GM03348 (cell line): ENCODE measurements at regions not wholly inside any gene's neighbourhood (a gene's known extent, or its start where the extent isn't known, plus 50 kb on each side); places are given as distances from the start of the nearest gene placed in this dataset.
A peak's percentile ranks its signal among the peaks of the same experiment; 100 is the strongest.
"Not testable (repeated sequence)": the region's sequence is repeated elsewhere in the genome, so short reads cannot be mapped to it uniquely, and the experiment has no call there.

Experiments used
- DNase-seq: peaks from one replicate; pipeline ENCODE4 v3.0.0; 2012; ENCODE audit warnings: low spot score

DNA sequence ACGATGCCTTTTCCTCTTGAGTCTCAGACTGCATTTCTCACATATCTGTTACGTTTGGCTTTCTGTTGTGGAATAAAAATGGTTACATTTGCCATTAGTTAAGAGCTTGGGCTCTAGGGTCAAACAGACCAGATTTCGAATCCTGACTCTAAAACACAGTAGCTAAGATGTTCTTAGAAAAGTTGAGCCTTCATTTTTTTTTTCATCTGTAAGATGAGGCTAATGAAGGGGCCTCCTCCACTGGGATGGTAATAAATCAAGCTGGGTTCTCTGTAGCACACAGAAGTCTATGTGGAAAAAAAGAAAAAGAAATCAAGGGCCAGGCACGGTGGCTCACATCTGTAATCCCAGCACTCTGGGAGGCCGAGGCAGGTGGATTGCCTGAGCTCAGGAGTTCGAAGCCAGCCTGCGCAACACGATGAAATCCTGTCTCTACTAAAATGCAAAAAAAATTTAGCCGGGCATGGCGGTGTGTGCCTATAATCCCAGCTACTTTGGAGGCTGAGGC lies 49.9 kb upstream of the CAPRIN1 start:
- DNase-seq: no peak

DNA sequence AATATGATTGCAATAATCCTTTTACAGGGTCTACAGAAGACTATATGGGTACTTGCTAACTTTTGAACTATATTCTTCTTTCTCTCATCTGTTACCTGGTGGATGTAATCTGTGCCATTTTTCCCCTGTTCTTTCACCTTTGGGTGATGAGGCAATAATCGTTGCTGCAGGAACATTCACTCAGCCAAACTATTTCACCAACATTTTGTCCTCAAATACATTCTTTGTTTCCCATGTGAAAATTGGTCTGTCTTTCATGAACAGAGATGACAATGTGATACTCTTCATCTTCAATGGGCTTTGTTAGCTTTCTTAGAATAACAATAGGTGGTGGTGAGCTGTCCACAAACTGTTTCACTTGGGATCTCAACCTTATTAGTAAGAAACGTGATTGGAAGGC lies 52.1 kb upstream of the CAPRIN1 start:
- DNase-seq: no peak

GRCh38 chr11:33997584-33998251 lies 53.8 kb upstream of the CAPRIN1 start:
- DNase-seq: no peak

DNA sequence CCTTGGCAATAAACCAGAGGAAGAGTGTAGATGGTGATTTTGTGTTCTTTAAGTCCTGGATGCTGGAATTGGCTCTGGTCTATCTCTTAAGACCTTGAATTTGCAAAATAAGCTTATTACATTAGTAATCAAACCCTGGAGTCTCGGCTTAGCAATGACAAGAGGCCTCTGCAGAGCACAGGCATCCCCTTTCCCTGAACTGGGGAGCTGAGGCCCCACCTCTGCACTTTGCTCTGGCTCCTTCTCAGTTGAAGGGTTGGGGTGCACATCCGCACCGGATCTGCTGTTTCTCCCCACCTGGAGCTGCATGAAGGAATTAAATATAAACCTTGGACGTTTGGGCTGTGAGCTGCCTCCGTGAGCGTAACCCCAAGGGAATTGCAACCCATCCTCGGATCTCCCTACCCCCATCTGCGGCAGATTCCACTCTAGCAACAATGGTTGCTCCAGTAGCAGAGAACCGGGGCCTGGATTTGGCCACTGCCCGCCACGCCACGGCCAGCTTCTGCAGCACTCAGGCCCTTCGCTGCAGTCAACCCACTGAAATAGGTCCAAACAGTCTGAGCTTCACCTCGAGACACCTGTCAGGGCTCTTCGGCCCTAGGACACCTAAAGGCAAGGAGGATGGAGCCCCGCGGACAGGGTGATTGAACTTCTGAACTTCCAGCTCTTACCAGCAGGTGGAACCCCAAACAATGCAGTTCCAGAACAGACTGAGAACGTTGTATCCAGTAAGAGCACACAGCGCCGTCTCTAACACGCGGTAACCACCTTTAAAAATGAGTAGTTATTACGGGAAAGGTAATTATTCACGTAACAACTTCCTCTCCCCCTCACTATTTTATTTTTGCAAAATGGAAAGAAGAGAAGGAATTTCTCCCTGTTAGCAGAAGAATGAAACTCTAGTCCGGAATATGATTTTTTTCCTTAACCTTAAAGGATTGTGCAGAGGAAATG lies 54.8 kb upstream of the CAPRIN1 start:
- DNase-seq: peak; percentile 85

- DNase-seq: no peak
Measured at GRCh38 chr11:33994937-33995336, 56.6 kb upstream of the CAPRIN1 start.

- not testable (repeated sequence) for DNase-seq
Measured at GRCh38 chr11:33991136-33991535, 60.4 kb upstream of the CAPRIN1 start.

DNA sequence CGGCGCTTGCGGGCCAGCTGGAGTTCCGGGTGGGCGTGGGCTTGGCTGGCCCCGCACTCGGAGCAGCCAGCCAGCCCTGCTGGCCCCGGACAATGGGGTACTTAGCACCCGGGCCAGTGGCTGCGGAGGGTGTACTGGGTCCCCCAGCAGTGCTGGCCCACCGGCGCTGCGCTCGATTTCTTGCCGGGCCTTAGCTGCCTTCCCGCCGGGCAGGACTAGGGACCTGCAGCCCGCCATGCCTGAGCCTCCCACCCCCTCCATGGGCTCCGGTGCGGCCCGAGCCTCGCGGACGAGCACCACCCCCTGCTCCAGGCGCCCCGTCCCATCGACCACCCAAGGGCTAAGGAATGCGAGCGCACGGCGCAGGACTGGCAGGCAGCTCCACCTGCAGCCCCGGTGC lies 61.4 kb upstream of the CAPRIN1 start:
- not testable (repeated sequence) for DNase-seq

DNA sequence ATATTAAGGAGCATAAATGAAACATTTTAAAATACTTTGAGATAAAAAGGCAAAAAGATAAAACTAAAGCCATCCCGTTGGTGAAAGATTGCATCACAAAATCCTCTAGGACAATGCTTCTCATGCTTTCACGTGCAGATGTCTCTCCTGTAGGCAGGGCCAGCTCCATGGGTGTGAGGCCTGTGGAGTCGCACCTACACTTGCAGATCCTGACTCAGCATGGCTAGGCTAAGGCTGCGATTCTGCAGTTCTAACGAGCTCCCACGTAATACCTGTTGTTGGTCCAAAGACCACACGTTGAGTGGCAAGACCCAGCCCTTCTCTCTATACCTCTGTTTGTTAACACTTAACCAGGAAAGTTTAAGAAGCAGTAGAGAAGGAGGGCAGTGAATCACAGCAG lies 62.1 kb upstream of the CAPRIN1 start:
- DNase-seq: no peak

DNA sequence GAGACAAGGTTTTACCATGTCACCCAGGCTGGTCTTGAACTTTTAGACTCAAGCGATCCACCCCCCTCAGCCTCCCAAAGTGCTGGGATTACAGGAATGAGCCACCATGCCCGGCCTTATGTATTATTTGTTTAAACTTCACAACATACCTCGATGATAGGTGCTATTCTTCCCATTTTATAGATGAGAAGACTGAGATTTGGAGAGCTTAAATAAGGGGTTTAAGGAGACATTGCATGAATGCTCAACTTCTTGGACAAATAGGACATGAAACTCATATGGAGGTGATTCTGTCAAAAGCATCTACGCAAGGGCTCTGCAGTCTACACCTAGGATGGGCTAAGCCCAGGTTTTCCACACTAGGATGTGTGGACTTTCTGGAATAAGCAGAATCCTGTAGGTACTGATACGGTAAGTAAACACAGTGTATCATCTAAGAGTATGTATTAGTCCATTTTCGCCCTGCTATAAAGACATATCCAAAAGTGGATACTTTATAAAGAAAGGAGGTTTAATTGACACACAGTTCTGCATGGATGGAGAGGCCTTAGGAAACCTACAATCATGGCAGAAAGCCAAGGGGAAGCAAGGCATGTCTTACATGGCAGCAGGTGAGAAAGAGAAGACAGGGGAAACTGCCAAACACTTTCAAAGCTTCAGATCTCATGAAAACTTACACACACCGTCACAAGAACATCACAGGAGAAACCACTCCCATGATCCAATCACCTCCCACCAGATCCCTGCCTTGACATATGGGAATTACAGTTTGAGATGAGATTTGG lies 62.8 kb upstream of the CAPRIN1 start:
- DNase-seq: no peak

DNA sequence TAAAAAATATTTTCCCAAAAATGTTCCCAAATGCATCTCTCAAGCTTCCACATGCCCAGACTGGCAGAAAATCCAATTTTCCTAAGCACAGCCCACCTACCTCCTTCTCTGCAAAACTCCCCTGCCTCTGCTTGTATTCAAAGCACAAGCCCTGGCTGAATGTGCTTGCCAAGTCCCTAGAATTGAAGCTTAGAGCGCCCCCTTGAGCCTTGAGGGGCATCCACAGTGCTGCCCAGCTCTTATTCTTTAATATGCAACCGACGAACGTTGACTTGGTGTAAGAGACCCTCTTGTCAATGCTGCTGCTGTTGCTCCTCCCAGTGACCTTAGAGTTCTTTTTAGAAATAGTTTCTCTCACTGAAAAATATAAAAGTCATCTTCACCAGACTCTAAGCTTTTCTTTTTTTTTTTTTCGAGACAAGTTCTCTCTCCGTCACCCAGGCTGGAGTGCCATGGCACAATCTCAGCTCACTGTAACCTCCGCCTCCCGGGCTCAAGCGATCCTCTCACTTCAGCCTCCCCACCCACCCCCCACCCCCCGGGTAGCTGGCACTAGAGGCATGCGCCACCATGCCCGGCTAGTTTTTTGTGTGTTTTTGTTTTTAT lies 63.5 kb upstream of the CAPRIN1 start:
- DNase-seq: peak; percentile 79

GRCh38 chr11:33987545-33987944 lies 64.0 kb upstream of the CAPRIN1 start:
- no peak for DNase-seq

GRCh38 chr11:33986597-33987501 lies 64.7 kb upstream of the CAPRIN1 start:
- DNase-seq: not testable (repeated sequence)

DNA sequence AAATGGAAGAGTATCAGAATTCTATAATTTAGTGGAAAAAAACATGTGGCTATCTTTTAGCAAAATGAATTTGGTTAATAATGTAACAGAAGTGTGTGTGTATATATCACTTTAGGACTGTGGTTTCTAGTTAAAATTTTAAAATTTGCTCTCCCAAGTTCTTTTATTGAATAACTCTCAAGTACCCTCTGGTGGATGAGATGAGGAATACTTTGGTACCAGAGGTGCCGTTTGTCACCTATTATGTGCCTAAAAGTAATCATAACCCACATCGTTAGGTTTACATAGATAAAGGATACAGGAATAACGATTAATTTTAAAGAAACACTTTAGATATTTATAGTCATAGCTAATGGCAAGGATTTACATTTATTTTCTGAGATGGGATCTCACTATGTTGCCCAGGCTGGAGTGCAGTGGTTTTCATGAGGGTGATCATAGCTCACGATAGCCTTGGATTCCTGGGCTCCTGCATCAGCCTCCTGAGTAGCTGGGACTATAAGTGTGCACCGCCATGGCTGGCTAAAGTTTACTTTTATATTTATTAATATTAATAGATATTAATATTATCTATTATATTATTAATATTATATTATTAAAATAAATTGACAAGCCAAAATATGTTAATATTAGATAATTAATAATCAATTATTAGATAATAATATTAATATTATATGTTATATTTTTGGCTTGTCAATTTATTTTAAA lies 66.7 kb upstream of the CAPRIN1 start:
- DNase-seq: peak; percentile 26

- no peak for DNase-seq
Measured at GRCh38 chr11:33982661-33983060, 68.9 kb upstream of the CAPRIN1 start.

GRCh38 chr11:33980897-33981296 lies 70.6 kb upstream of the CAPRIN1 start:
- DNase-seq: no peak

DNA sequence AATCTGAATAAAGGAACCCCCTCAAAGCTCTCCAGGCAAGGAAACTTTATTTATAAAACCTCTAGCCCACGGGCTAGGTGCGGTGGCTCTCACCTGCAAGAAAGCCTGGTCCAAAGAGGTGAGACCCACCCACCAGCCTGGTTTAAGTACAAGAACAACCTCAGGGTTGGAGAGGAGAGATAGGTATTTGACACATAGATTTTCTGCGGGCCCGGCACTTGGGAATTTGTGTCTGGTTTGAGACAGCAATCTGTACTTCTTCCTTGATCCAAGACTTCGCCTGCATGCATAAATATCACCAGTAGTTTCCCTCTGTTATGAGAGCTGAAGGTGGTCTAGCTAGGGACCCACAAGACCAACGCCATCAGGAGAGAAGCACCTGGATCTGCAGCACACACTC lies 73.2 kb upstream of the CAPRIN1 start:
- no peak for DNase-seq

- no peak for DNase-seq
Measured at GRCh38 chr11:33977676-33978075, 73.9 kb upstream of the CAPRIN1 start.

DNA sequence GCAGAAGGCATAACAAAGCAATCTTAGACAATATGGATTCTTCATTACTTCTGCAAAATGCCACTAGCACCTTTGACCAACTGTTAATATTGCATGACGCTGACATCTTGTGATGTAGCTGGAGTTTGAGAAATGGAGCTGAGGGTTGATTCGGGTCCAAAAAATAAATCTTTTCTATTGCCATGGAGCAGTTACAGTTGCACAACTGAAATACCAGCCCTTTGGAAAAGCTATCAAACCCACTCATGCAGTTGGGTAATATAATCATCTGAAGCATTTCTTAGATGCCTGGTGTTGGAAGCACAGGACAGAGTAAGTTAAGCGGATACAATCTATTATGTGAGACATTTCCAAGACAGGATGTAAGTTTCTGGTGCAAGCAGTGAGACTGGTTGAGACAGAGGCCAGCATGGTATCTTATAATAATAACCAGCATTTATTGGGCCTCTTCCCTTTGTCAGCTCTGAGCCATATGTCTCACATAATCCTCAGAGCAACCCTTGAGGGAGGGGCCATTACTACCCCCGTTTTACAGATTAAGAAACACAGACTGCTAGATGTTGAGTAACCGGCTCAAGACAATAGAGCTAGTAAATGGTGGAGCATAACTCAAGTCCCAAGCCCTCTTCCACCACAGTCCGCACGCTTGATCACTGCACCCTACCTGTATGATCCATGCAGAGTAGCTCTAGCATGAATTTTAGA lies 74.9 kb upstream of the CAPRIN1 start:
- peak; percentile 26 for DNase-seq

- DNase-seq: no peak
Measured at GRCh38 chr11:33974804-33975203, 76.7 kb upstream of the CAPRIN1 start.

DNA sequence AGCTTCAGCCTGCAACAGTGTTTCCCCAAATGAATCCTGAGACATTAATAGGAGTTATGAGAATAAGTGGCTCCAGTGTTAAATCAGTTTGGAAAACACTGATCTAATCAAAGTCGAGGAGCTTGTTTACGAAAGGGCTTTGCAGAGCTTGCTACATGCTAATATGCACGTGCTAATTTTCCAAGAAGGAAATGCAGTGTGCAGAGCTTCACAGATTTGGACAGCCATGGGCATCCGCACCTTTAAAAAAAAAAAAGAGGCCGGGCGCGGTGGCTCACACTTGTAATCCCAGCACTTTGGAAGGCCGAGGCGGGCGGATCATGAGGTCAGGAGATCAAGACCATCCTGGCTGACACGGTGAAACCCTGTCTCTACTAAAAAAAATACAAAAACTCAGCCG lies 79.7 kb upstream of the LMO2 start:
- not testable (repeated sequence) for DNase-seq
